IMR-90 (cell line): ENCODE measurements at regions not wholly inside any gene's neighbourhood (a gene's known extent, or its start where the extent isn't known, plus 50 kb on each side); places are given as distances from the start of the nearest gene placed in this dataset.

Source experiments
- ATAC-seq: fragments of 200-7000 bp; cut with Tn5 transposase; 2 replicates; pipeline ENCODE4 v1.9.1; 2020; ENCODE audit warnings: low read depth, mild to moderate bottlenecking, moderate library complexity
- BruUV-seq: library from RNA; stranded (reverse); fragments of 400-500 nt; replicated peaks from 2 replicates; lab custom pipeline; 2021; lab: Mats Ljungman, UMichigan
- CTCF ChIA-PET: fragments of 300-600 bp; formaldehyde crosslinking; extraction: SDS; loops from one replicate; lab custom pipeline; 2021; ENCODE audit warnings: antibody characterized with exemption; lab: Yijun Ruan, JAX
- POLR2A ChIA-PET: fragments of 300-600 bp; sonication (Branson Sonifier 250); formaldehyde crosslinking; loops from one replicate; lab custom pipeline; 2022; ENCODE audit warnings: antibody characterized with exemption; ENCODE audit not compliant: unreplicated experiment; lab: Charles Lee
- DNase-seq: peaks from one replicate; pipeline ENCODE4 v3.0.0; 2013
- H2AFZ ChIP-seq: replicated peaks from 2 replicates; pipeline ENCODE3; 2013; ENCODE audit warnings: low read length, mild to moderate bottlenecking; ENCODE audit not compliant: poor library complexity
- H2AK5ac ChIP-seq: 2 replicates; pipeline ENCODE4 v1.6.1; 2013; ENCODE audit warnings: low read depth, low read length, inconsistent platforms
- H2AK9ac ChIP-seq: replicated peaks from 2 replicates; pipeline ENCODE3; 2013; ENCODE audit warnings: mild to moderate bottlenecking, low read depth, low read length, moderate library complexity; ENCODE audit not compliant: poor library complexity
- H2BK120ac ChIP-seq: 2 replicates; pipeline ENCODE4 v1.6.1; 2013; ENCODE audit warnings: low read depth, low read length, inconsistent platforms
- H2BK15ac ChIP-seq: 3 replicates; pipeline ENCODE4 v1.6.1; 2013; ENCODE audit warnings: low read depth, low read length, inconsistent platforms
- H2BK20ac ChIP-seq: 2 replicates; pipeline ENCODE4 v1.6.1; 2013; ENCODE audit warnings: low read depth, mild to moderate bottlenecking, inconsistent platforms, low read length, moderate library complexity
- H2BK5ac ChIP-seq: 2 replicates; pipeline ENCODE4 v1.6.1; 2013; ENCODE audit warnings: mild to moderate bottlenecking, low read depth, low read length, inconsistent platforms; ENCODE audit not compliant: poor library complexity, severe bottlenecking
- H3K14ac ChIP-seq: replicated peaks from 2 replicates; pipeline ENCODE4 v1.6.1; 2013; ENCODE audit warnings: low read depth, low read length, inconsistent platforms
- H3K18ac ChIP-seq: 2 replicates; pipeline ENCODE4 v1.6.1; 2013; ENCODE audit warnings: low read depth, low read length, control low read depth
- H3K23ac ChIP-seq: 2 replicates; pipeline ENCODE4 v1.6.1; 2013; ENCODE audit warnings: low read depth, low read length, inconsistent platforms
- H3K27ac ChIP-seq: 2 replicates; pipeline ENCODE4 v1.5.1; 2013; ENCODE audit warnings: mild to moderate bottlenecking, control low read depth, low read length; ENCODE audit not compliant: insufficient read depth
- H3K27me3 ChIP-seq: 2 replicates; pipeline ENCODE4 v1.6.1; 2013; ENCODE audit warnings: low read length; ENCODE audit not compliant: control insufficient read depth, insufficient read depth
- H3K36me3 ChIP-seq: 2 replicates; pipeline ENCODE4 v1.6.1; 2013; ENCODE audit warnings: low read length, mixed read lengths; ENCODE audit not compliant: control insufficient read depth, insufficient read depth
- H3K4ac ChIP-seq: 2 replicates; pipeline ENCODE4 v1.6.1; 2013; ENCODE audit warnings: low read depth, low read length, inconsistent platforms
- H3K4me1 ChIP-seq: 2 replicates; pipeline ENCODE4 v1.6.1; 2013; ENCODE audit warnings: low read length, mixed read lengths; ENCODE audit not compliant: control insufficient read depth, insufficient read depth
- H3K4me2 ChIP-seq: 2 replicates; pipeline ENCODE4 v1.6.1; 2013; ENCODE audit warnings: low read depth, mild to moderate bottlenecking, control low read depth, low read length, moderate library complexity
- H3K4me3 ChIP-seq: 2 replicates; pipeline ENCODE4 v1.5.1; 2013; ENCODE audit warnings: low read depth, mild to moderate bottlenecking, control low read depth, low read length, moderate library complexity; ENCODE audit not compliant: insufficient read depth
- H3K56ac ChIP-seq: 2 replicates; pipeline ENCODE4 v1.6.1; 2013; ENCODE audit warnings: low read length, inconsistent platforms; ENCODE audit not compliant: insufficient read depth; ENCODE audit errors: extremely low read depth
- H3K79me1 ChIP-seq, 2 experiments: 2 replicates each; pipeline ENCODE4 v1.6.1; 2013; ENCODE audit warnings: low read length in 2 of 2, inconsistent platforms in 1 of 2, low read depth in 1 of 2
- H3K9ac ChIP-seq: 2 replicates; pipeline ENCODE4 v1.6.1; 2013; ENCODE audit warnings: low read depth, low read length, control low read depth
- H3K9me1 ChIP-seq: 2 replicates; pipeline ENCODE4 v1.6.1; 2013; ENCODE audit warnings: low read length, inconsistent platforms; ENCODE audit not compliant: insufficient read depth
- H3K9me3 ChIP-seq: 2 replicates; pipeline ENCODE4 v1.6.1; 2013; ENCODE audit warnings: low read length; ENCODE audit not compliant: control insufficient read depth, insufficient read depth
- H4K20me1 ChIP-seq: 2 replicates; pipeline ENCODE4 v1.6.1; 2013; ENCODE audit warnings: low read length, inconsistent platforms; ENCODE audit not compliant: insufficient read depth
- H4K5ac ChIP-seq: 2 replicates; pipeline ENCODE4 v1.6.1; 2013; ENCODE audit warnings: mild to moderate bottlenecking, low read depth, low read length, control low read depth
- H4K8ac ChIP-seq, 2 experiments: 2 replicates each; pipeline ENCODE4 v1.6.1; 2013; ENCODE audit warnings: low read depth in 2 of 2, low read length in 2 of 2, control low read depth in 1 of 2, inconsistent platforms in 1 of 2
- H4K91ac ChIP-seq: 2 replicates; pipeline ENCODE4 v1.6.1; 2013; ENCODE audit warnings: low read depth, low read length, inconsistent platforms; ENCODE audit not compliant: insufficient read depth
- BHLHE40 ChIP-seq: fragments of 150-350 bp; IDR thresholded peaks from 2 replicates; pipeline ENCODE4 v1.6.1; 2016; ENCODE audit warnings: mild to moderate bottlenecking, low read depth, low read length
- CEBPB ChIP-seq: IDR thresholded peaks from 2 replicates; pipeline ENCODE4 v1.6.1; 2012; ENCODE audit warnings: low read depth, low read length, improper control_type of control experiment
- CHD1 ChIP-seq: IDR thresholded peaks from 2 replicates; pipeline ENCODE4 v1.6.1; 2012; ENCODE audit warnings: low read depth, low read length, improper control_type of control experiment
- FOS ChIP-seq: fragments of 150-350 bp; IDR thresholded peaks from 2 replicates; pipeline ENCODE4 v1.6.1; 2016; ENCODE audit warnings: low read depth, low read length
- MAFK ChIP-seq: IDR thresholded peaks from 2 replicates; pipeline ENCODE4 v1.6.1; 2012; ENCODE audit warnings: low read depth, low read length, improper control_type of control experiment
- MAZ ChIP-seq: IDR thresholded peaks from 2 replicates; pipeline ENCODE4 v1.6.1; 2012; ENCODE audit warnings: low read depth, mild to moderate bottlenecking, low read length, improper control_type of control experiment, moderate library complexity, borderline replicate concordance
- MXI1 ChIP-seq: IDR thresholded peaks from 2 replicates; pipeline ENCODE4 v1.6.1; 2012; ENCODE audit warnings: low read depth, mild to moderate bottlenecking, low read length, moderate library complexity, borderline replicate concordance
- POLR2A ChIP-seq: IDR thresholded peaks from 2 replicates; pipeline ENCODE4 v1.6.1; 2012; ENCODE audit warnings: mild to moderate bottlenecking, low read depth, low read length
- RAD21 ChIP-seq: IDR thresholded peaks from 2 replicates; pipeline ENCODE4 v1.6.1; 2012; ENCODE audit warnings: low read length, improper control_type of control experiment
- RCOR1 ChIP-seq: IDR thresholded peaks from 2 replicates; pipeline ENCODE4 v1.6.1; 2012; ENCODE audit warnings: mild to moderate bottlenecking, low read length, improper control_type of control experiment; ENCODE audit not compliant: insufficient replicate concordance
- whole genome bisulfite sequencing, 2 experiments: methylation state at CpG; one replicate each; pipeline versions ENCODE4 v1.1.5 to v1.1.7; 2013; ENCODE audit warnings: missing lambda C conversion rate in 2 of 2; ENCODE audit not compliant: insufficient read length in 1 of 2; ENCODE audit errors: extremely low coverage in 2 of 2; 5-methylcytosine and 5-hydroxymethylcytosine counted together
- dilution Hi-C: fragments of 300-500 bp; cut with HindIII; formaldehyde crosslinking; loops from one replicate; pipeline ENCODE4 v1.14.3; 2018; ENCODE audit warnings: low sequenced_read_pairs; ENCODE audit not compliant: unreplicated experiment
- in situ Hi-C: fragments of 300-500 bp; cut with MboI; formaldehyde crosslinking; loops from 3 replicates; pipeline ENCODE4 v1.14.3; 2019; ENCODE audit warnings: low sequenced_read_pairs, inconsistent platforms, mixed read lengths
- intact Hi-C: fragments of 100-400 bp; cut with micrococcal nuclease; formaldehyde crosslinking; loops from 2 replicates; pipeline ENCODE4 v1.10.0; 2022
- TF ChIP-seq, protein P1 (sequence below): fragments of 150-350 bp; IDR thresholded peaks from 2 replicates; pipeline ENCODE4 v1.6.1; 2016; ENCODE audit warnings: low read depth, mild to moderate bottlenecking, low read length, moderate library complexity, borderline replicate concordance
- TF ChIP-seq, protein P2 (sequence below): fragments of 150-350 bp; IDR thresholded peaks from 2 replicates; pipeline ENCODE4 v1.6.1; 2017; ENCODE audit warnings: mild to moderate bottlenecking, antibody characterized with exemption, low read length, low read depth

DNA sequence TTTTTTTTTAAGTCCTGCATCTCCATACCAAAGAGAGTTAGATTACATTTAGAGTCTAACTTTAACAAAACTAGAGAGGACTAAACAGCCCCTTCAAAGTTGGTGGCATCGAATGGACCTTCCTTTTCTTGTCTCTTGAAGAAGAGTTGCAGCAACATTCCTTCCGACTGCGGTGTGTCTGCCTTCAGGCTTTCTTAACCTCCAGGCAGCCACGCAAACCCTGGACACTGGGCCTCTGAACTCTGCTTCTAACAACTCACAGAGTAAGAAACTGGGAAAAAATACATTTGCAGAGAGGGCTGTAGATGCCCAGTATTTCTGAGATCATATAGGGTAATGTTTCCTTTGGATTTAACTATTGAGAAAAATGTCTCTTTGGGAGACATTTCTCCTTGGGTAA lies 120.5 kb upstream of the MAST4 start:
- Histone ChIP-seq H2AFZ (no peak overlapping the region), H2AK9ac (no peak overlapping the region), H3K27ac (no peak overlapping the region), H3K56ac (no peak overlapping the region), H3K23ac (no peak overlapping the region), H3K4ac (no peak overlapping the region), H3K4me3 (no peak overlapping the region), H3K4me1 (no peaks in the 10 kb centered on the region), H3K14ac (no peak overlapping the region), H2BK120ac (no peak overlapping the region), H2BK15ac (no peak overlapping the region), H4K91ac (no peak overlapping the region), H3K18ac (no peak overlapping the region), H4K5ac (no peak overlapping the region), H3K4me2 (no peak overlapping the region), H3K9ac (no peak overlapping the region), H3K27me3 (no peaks in the 10 kb centered on the region), H2BK20ac (no peak overlapping the region), H4K20me1 (no peaks in the 10 kb centered on the region), H2AK5ac (no peak overlapping the region), H3K36me3 (no peaks in the 10 kb centered on the region), H3K9me3 (no peaks in the 10 kb centered on the region), H4K8ac (no peak overlapping the region), H2BK5ac (no peak overlapping the region), H3K79me1 (no peaks in the 10 kb centered on the region), H3K9me1 (no peaks in the 10 kb centered on the region)
- TF ChIP-seq MXI1: no peak
- no peak for TF ChIP-seq MAFK
- TF ChIP-seq BHLHE40: no peak
- TF ChIP-seq CEBPB: no peak
- no peak for TF ChIP-seq FOS
- TF ChIP-seq, protein P1, sequence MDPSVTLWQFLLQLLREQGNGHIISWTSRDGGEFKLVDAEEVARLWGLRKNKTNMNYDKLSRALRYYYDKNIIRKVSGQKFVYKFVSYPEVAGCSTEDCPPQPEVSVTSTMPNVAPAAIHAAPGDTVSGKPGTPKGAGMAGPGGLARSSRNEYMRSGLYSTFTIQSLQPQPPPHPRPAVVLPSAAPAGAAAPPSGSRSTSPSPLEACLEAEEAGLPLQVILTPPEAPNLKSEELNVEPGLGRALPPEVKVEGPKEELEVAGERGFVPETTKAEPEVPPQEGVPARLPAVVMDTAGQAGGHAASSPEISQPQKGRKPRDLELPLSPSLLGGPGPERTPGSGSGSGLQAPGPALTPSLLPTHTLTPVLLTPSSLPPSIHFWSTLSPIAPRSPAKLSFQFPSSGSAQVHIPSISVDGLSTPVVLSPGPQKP: no peak
- TF ChIP-seq POLR2A: no peak
- no peak for TF ChIP-seq MAZ
- TF ChIP-seq CHD1: no peak
- TF ChIP-seq, protein P2, sequence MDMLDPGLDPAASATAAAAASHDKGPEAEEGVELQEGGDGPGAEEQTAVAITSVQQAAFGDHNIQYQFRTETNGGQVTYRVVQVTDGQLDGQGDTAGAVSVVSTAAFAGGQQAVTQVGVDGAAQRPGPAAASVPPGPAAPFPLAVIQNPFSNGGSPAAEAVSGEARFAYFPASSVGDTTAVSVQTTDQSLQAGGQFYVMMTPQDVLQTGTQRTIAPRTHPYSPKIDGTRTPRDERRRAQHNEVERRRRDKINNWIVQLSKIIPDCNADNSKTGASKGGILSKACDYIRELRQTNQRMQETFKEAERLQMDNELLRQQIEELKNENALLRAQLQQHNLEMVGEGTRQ: no peak
- no peak for TF ChIP-seq RCOR1
- no peak for TF ChIP-seq RAD21
- no TSS peak for BruUV-seq
- dilution Hi-C loops (no loop called here), intact Hi-C loops (no loop called here), in situ Hi-C loops (no loop called here)
- CTCF ChIA-PET: no interaction called here
- ATAC-seq (no peak), DNase-seq (no peak)
- POLR2A ChIA-PET: no interaction called here
- WGBS, 2 experiments: 40% methylated on average over 1 of the region's 4 CpGs; no CpG with 5 or more reads in 1 of the 2 experiments
